Endodermal cell (in vitro differentiated cells): ENCODE measurements at regions not wholly inside any gene's neighbourhood (a gene's known extent, or its start where the extent isn't known, plus 50 kb on each side); places are given as distances from the start of the nearest gene placed in this dataset.

Source experiments
- DNase-seq: peaks from one replicate; pipeline ENCODE4 v3.0.0-alpha.2; 2017
- H3K27ac ChIP-seq: 2 replicates; pipeline ENCODE4 v1.5.1; 2013; ENCODE audit warnings: mild to moderate bottlenecking, low read depth, low read length, moderate library complexity
- H3K27me3 ChIP-seq: 2 replicates; pipeline ENCODE4 v1.6.1; 2013; ENCODE audit warnings: mild to moderate bottlenecking, low read length, moderate library complexity; ENCODE audit not compliant: insufficient read depth, control insufficient read depth, poor library complexity, severe bottlenecking
- H3K36me3 ChIP-seq: 2 replicates; pipeline ENCODE4 v1.7.0; 2013; ENCODE audit warnings: mild to moderate bottlenecking, low read length, moderate library complexity; ENCODE audit not compliant: control insufficient read depth, insufficient read depth
- H3K4me1 ChIP-seq: one replicate; pipeline ENCODE4 v1.7.0; 2013; ENCODE audit warnings: low read length; ENCODE audit not compliant: control insufficient read depth, insufficient read depth
- H3K4me3 ChIP-seq: 2 replicates; pipeline ENCODE4 v1.5.1; 2013; ENCODE audit warnings: mild to moderate bottlenecking, low read length, moderate library complexity
- H3K9ac ChIP-seq: 2 replicates; pipeline ENCODE4 v1.6.1; 2013; ENCODE audit warnings: mild to moderate bottlenecking, low read length, moderate library complexity; ENCODE audit not compliant: poor library complexity, severe bottlenecking; ENCODE audit errors: extremely low read depth
- H3K9me3 ChIP-seq: 2 replicates; pipeline ENCODE4 v1.6.1; 2013; ENCODE audit warnings: mild to moderate bottlenecking, low read length, moderate library complexity; ENCODE audit not compliant: control insufficient read depth
- H3K27ac Mint-ChIP-seq: 2 replicates; pipeline ENCODE4 v1.8.0; 2020; ENCODE audit warnings: mixed read lengths
- H3K27me3 Mint-ChIP-seq: 2 replicates; pipeline ENCODE4 v1.8.0; 2021; ENCODE audit warnings: mild to moderate bottlenecking, mixed read lengths; ENCODE audit not compliant: insufficient read depth
- H3K36me3 Mint-ChIP-seq: 2 replicates; pipeline ENCODE4 v1.8.0; 2020; ENCODE audit warnings: low read depth, mixed read lengths
- H3K4me1 Mint-ChIP-seq: 2 replicates; pipeline ENCODE4 v1.8.0; 2020; ENCODE audit warnings: mixed read lengths
- H3K4me3 Mint-ChIP-seq: 2 replicates; pipeline ENCODE4 v1.8.0; 2020; ENCODE audit warnings: mild to moderate bottlenecking, moderate library complexity, mixed read lengths
- H3K9me3 Mint-ChIP-seq: 2 replicates; pipeline ENCODE4 v1.8.0; 2020; ENCODE audit warnings: mild to moderate bottlenecking, mixed read lengths
- CTCF ChIP-seq: fragments of 200-600 bp; sonication (generic); conservative IDR thresholded peaks from 2 replicates; pipeline ENCODE4 v1.5.0; 2021; ENCODE audit warnings: antibody characterized with exemption, mild to moderate bottlenecking
- WGBS, 2 experiments: methylation state at CpG; one replicate each; pipeline versions ENCODE4 v1.1.5 to v1.1.7; 2013; ENCODE audit warnings: missing lambda C conversion rate in 2 of 2, mixed read lengths in 1 of 2; ENCODE audit not compliant: insufficient coverage in 1 of 2, insufficient read length in 1 of 2; 5-methylcytosine and 5-hydroxymethylcytosine counted together

GRCh38 chr3:177881351-177881750, 654.9 kb upstream of the KCNMB2 start:
- Mint-ChIP-seq H3K4me3 (no peak overlapping the region), H3K36me3 (no peaks in the 10 kb centered on the region), H3K27ac (no peak overlapping the region), H3K27me3 (no peaks in the 10 kb centered on the region), H3K4me1 (no peaks in the 10 kb centered on the region), H3K9me3 (no peaks in the 10 kb centered on the region)
- Histone ChIP-seq H3K4me3 (no peak overlapping the region), H3K36me3 (no peaks in the 10 kb centered on the region), H3K9me3 (no peaks in the 10 kb centered on the region), H3K9ac (no peak overlapping the region), H3K27ac (no peak overlapping the region), H3K4me1 (no peaks in the 10 kb centered on the region), H3K27me3 (no peaks in the 10 kb centered on the region)
- WGBS, 2 experiments, result 88 to 100% methylated on average over 1 to 3 of the region's 3 CpGs
- TF ChIP-seq CTCF, result no peak
- DNase-seq, result no peak

GRCh38 chr3:177882124-177882648, 654.0 kb upstream of the KCNMB2 start:
- Mint-ChIP-seq H3K36me3 (no peaks in the 10 kb centered on the region), H3K4me1 (no peaks in the 10 kb centered on the region), H3K4me3 (no peak overlapping the region), H3K27ac (no peak overlapping the region), H3K9me3 (no peaks in the 10 kb centered on the region), H3K27me3 (no peaks in the 10 kb centered on the region)
- no peaks in the 10 kb centered on the region for H3K36me3 ChIP-seq
- no peaks in the 10 kb centered on the region for H3K4me1 ChIP-seq
- H3K9me3 ChIP-seq, result no peaks in the 10 kb centered on the region
- H3K27me3 ChIP-seq, result no peaks in the 10 kb centered on the region
- no peak for DNase-seq
- TF ChIP-seq CTCF, result no peak
- no peak overlapping the region for H3K9ac ChIP-seq
- H3K4me3 ChIP-seq, result no peak overlapping the region
- no peak overlapping the region for H3K27ac ChIP-seq
- WGBS, 2 experiments, result 95 to 96% methylated on average over 5 of the region's 5 CpGs

GRCh38 chr3:177883091-177883490, 653.1 kb upstream of the KCNMB2 start:
- TF ChIP-seq CTCF, result no peak
- H3K27ac ChIP-seq, result no peak overlapping the region
- no peaks in the 10 kb centered on the region for H3K9me3 Mint-ChIP-seq
- no peaks in the 10 kb centered on the region for H3K4me1 Mint-ChIP-seq
- no peak overlapping the region for H3K9ac ChIP-seq
- H3K36me3 Mint-ChIP-seq, result no peaks in the 10 kb centered on the region
- H3K4me3 Mint-ChIP-seq, result no peak overlapping the region
- no peak for DNase-seq
- no peaks in the 10 kb centered on the region for H3K36me3 ChIP-seq
- no peak overlapping the region for H3K4me3 ChIP-seq
- 71 to 82% methylated on average over 2 of the region's 2 CpGs for WGBS, 2 experiments
- H3K27me3 Mint-ChIP-seq, result no peaks in the 10 kb centered on the region
- H3K9me3 ChIP-seq, result no peaks in the 10 kb centered on the region
- no peaks in the 10 kb centered on the region for H3K4me1 ChIP-seq
- H3K27me3 ChIP-seq, result no peaks in the 10 kb centered on the region
- no peak overlapping the region for H3K27ac Mint-ChIP-seq
